Activated CD4-positive, CD25-positive, alpha-beta regulatory T cell treated with anti-CD3 and anti-CD28 coated beads, Interleukin-2, amount 50 U/mL, for 24 hours (primary cell): ENCODE measurements at regions not wholly inside any gene's neighbourhood (a gene's known extent, or its start where the extent isn't known, plus 50 kb on each side); places are given as distances from the start of the nearest gene placed in this dataset.

Source experiments
- ATAC-seq, 2 donors: fragments of 150-1000 bp; cut with Tn5 transposase; one replicate each; pipeline ENCODE4 v1.10.0; 2021; ENCODE audit warnings: mild to moderate bottlenecking in 1 of 2, moderate library complexity in 1 of 2

DNA sequence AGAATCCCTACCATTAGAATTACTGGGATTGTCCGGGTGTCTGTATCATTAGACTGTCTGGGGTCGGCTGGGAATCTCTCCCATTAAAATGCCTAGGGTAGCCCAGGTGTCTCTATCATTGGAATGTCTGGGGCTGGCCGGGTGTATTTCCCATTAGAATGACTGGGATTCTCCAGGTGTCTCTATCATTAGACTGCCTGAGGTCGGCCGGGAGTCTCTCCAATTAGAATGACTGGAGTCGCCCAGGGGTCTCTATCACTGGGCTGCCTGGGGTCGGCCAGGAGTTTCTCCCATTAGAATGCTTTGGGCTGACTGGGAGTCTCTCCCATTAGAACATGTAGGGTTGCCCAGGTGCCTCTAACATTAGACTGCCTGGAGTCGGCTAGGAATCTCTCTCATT lies 1560.7 kb downstream of the UQCRFS1 start:
- ATAC-seq: no peak

DNA sequence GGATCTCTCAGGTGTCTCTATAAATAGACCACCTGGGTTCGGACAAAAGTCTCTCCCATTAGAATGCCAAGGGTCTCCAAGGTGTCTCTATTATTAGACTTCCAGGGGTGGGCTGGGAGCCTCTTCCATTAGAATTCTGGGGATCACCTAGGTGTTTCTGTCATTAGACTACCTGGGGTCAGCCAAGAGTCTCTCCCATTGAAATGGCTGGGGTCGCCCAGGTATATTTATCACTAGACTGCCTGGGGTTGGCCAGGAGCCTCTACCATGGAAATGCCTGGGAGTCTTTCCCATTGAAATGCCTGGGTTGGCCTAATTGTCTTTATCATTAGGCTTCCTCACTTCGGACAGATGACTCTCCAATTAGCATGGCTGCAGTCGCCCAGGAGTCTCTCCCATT lies 1565.5 kb downstream of the UQCRFS1 start:
- no peak for ATAC-seq

DNA sequence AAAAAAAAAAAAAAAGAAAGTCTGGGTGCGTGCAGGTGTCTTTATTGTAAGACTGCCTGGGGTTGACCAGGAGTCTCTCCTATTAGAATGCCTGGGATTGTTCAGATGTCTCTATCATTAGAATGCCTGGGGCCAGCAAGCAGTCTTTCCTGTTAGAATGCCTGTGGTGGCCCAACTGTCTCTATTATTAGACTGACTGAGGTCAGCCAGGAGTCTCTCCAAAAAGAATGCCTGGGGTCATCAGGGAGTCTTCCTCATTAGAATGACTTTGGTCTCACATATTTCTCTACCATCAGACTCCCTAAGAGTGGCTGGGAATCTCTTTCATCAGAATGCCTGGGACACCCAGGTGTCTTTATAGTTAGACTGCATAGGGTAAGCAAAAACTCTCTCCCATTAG lies 1577.5 kb downstream of the UQCRFS1 start:
- ATAC-seq: no peak

DNA sequence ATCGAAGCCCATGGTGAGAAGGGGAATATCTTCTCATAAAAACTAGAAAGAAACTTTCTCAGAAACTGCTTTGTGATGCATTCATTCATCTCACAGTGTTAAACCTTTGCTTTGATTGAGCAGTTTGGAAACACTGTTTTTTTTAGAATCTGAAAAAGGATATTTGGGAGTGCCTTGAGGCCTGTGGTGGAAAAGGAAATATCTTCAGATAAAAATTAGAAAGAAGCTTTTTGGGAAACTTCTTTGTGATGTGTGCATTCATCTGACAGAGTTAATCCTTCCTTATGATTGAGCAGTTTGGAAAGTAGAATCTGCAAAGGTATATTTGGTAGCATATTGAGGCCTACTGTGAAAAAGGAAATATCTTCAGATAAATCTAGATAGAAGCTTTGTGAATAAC lies 1594.9 kb downstream of the UQCRFS1 start:
- no peak for ATAC-seq

DNA sequence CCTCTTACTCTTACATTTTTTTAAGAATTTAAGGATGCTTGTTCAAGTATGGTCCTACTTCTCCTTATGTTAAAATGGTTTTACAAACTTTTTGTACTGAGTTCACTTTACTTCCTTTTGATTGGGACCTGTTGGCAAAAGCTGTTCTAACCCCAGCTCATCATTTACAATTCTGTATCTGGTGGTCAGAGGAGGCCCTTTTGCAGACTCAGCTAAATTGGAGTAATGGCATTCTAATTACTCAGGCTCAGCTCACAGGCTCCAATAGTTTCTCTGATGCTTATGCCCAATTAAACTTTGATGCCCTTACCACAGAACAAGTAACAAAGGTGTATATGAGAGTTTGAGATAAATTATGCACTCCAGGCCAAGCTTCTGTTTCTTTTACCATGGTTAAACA lies 1632.0 kb downstream of the UQCRFS1 start:
- no peak for ATAC-seq
